ENCODE measurements at regions not wholly inside any gene's neighbourhood (a gene's known extent, or its start where the extent isn't known, plus 50 kb on each side); places are given as distances from the start of the nearest gene placed in this dataset.

DNA sequence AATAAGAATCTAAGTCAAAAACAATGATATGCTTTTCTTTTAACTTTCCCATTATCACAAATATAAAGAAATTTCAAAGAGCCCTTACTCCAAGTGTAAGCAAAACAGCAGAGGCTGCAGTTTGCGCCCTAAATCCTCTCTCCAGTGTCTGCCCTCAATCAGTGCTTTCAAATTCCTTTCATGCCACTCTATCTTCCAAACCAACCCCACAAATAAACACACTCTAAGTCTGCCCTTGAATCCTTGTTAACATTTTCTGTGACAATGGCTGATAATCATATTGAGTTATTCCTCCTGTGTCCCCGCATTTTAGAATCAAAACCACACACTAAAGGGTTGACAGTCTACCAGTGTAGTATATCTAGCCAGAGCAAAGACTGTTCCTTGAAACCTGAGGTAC lies 317.9 kb upstream of the MARCKS start:
- no peak overlapping the region for H3K4me3 ChIP-seq (ENCODE audit: low read depth in 2 of 2, low read length in 2 of 2)
- no peak for TF ChIP-seq TCF7L2 (IDR thresholded peaks at IDR 0.05; ENCODE audit: low read depth, low read length)
- no peak for TF ChIP-seq POLR2AphosphoS5 (IDR thresholded peaks at IDR 0.05; ENCODE audit: low read depth, low read length)
- no peak for TF ChIP-seq SIN3A (IDR thresholded peaks at IDR 0.05; ENCODE audit: borderline replicate concordance, insufficient read depth, low read depth, low read length)
- TF ChIP-seq, protein P1, sequence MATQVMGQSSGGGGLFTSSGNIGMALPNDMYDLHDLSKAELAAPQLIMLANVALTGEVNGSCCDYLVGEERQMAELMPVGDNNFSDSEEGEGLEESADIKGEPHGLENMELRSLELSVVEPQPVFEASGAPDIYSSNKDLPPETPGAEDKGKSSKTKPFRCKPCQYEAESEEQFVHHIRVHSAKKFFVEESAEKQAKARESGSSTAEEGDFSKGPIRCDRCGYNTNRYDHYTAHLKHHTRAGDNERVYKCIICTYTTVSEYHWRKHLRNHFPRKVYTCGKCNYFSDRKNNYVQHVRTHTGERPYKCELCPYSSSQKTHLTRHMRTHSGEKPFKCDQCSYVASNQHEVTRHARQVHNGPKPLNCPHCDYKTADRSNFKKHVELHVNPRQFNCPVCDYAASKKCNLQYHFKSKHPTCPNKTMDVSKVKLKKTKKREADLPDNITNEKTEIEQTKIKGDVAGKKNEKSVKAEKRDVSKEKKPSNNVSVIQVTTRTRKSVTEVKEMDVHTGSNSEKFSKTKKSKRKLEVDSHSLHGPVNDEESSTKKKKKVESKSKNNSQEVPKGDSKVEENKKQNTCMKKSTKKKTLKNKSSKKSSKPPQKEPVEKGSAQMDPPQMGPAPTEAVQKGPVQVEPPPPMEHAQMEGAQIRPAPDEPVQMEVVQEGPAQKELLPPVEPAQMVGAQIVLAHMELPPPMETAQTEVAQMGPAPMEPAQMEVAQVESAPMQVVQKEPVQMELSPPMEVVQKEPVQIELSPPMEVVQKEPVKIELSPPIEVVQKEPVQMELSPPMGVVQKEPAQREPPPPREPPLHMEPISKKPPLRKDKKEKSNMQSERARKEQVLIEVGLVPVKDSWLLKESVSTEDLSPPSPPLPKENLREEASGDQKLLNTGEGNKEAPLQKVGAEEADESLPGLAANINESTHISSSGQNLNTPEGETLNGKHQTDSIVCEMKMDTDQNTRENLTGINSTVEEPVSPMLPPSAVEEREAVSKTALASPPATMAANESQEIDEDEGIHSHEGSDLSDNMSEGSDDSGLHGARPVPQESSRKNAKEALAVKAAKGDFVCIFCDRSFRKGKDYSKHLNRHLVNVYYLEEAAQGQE (IDR thresholded peaks at IDR 0.05; ENCODE audit: insufficient read depth in 1 of 2, low read depth in 2 of 2, low read length in 1 of 2): no peak
- in situ Hi-C loops (cut with HindIII; ENCODE audit: low pct_unique_long_range_greater_than_20kb, low sequenced_read_pairs) (no loop called here), intact Hi-C loops (cut with micrococcal nuclease; ENCODE audit: unreplicated experiment) (no loop called here)
- H3K27me3 ChIP-seq (ENCODE audit: control insufficient read depth, insufficient read depth, low read length): no peaks in the 10 kb centered on the region
- no peaks in the 10 kb centered on the region for H3K36me3 ChIP-seq (ENCODE audit: control insufficient read depth, insufficient read depth, low read length)
- ChIA-PET POLR2A (no interaction called here), CTCF (no interaction called here)
- H3K27ac ChIP-seq (ENCODE audit: low read length): no peak overlapping the region
- ATAC-seq: no peak
- no TSS peak for BruUV-seq (replicated peaks)
- no peaks in the 10 kb centered on the region for H3K9me3 ChIP-seq (ENCODE audit: control insufficient read depth, insufficient read depth, low read depth, low read length)
- DNase-seq (ENCODE audit: low read depth, low spot score): no peak
- H3K4me1 ChIP-seq (ENCODE audit: control insufficient read depth, insufficient read depth, low read length): no peaks in the 10 kb centered on the region

DNA sequence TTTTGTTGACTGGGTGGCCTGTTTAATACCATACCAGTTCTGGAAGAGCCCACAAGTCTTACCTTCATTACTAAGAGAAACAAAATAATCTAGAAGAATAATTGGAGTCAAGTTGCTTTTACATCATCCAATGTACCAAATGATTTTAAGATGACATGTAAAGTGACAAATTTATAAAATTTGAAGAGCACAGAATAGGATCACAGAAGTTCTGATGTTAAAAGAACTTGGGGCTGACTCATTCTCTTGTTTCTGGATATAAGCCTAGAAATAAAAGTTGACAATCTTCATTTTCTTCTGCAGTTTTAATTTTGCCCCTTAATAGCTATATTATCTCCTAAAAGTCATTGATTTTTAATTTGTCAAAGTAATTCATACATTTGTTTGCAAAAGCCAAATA lies 317.5 kb upstream of the MARCKS start:
- Histone ChIP-seq H3K27ac (ENCODE audit: low read length) (no peak overlapping the region), H3K27me3 (ENCODE audit: control insufficient read depth, insufficient read depth, low read length) (no peaks in the 10 kb centered on the region), H3K4me1 (ENCODE audit: control insufficient read depth, insufficient read depth, low read length) (no peaks in the 10 kb centered on the region), H3K4me3 (ENCODE audit: low read depth in 2 of 2, low read length in 2 of 2) (no peak overlapping the region), H3K36me3 (ENCODE audit: control insufficient read depth, insufficient read depth, low read length) (no peaks in the 10 kb centered on the region), H3K9me3 (ENCODE audit: control insufficient read depth, insufficient read depth, low read depth, low read length) (no peaks in the 10 kb centered on the region)
- intact Hi-C loops (cut with micrococcal nuclease; ENCODE audit: unreplicated experiment): no loop called here
- in situ Hi-C loops (cut with HindIII; ENCODE audit: low pct_unique_long_range_greater_than_20kb, low sequenced_read_pairs): no loop called here
- DNase-seq (ENCODE audit: low read depth, low spot score) (no peak), ATAC-seq (no peak)
- TF ChIP-seq SIN3A (IDR thresholded peaks at IDR 0.05; ENCODE audit: borderline replicate concordance, insufficient read depth, low read depth, low read length) (no peak), POLR2AphosphoS5 (IDR thresholded peaks at IDR 0.05; ENCODE audit: low read depth, low read length) (no peak), TCF7L2 (IDR thresholded peaks at IDR 0.05; ENCODE audit: low read depth, low read length) (no peak)
- TF ChIP-seq, protein P1 (IDR thresholded peaks at IDR 0.05; ENCODE audit: insufficient read depth in 1 of 2, low read depth in 2 of 2, low read length in 1 of 2): no peak
- TF ChIP-seq, protein P2, sequence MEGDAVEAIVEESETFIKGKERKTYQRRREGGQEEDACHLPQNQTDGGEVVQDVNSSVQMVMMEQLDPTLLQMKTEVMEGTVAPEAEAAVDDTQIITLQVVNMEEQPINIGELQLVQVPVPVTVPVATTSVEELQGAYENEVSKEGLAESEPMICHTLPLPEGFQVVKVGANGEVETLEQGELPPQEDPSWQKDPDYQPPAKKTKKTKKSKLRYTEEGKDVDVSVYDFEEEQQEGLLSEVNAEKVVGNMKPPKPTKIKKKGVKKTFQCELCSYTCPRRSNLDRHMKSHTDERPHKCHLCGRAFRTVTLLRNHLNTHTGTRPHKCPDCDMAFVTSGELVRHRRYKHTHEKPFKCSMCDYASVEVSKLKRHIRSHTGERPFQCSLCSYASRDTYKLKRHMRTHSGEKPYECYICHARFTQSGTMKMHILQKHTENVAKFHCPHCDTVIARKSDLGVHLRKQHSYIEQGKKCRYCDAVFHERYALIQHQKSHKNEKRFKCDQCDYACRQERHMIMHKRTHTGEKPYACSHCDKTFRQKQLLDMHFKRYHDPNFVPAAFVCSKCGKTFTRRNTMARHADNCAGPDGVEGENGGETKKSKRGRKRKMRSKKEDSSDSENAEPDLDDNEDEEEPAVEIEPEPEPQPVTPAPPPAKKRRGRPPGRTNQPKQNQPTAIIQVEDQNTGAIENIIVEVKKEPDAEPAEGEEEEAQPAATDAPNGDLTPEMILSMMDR (IDR thresholded peaks at IDR 0.05): no peak
- POLR2A ChIA-PET: no interaction called here
- no TSS peak for BruUV-seq (replicated peaks)
- CTCF ChIA-PET: no interaction called here
